ENCODE measurements at regions not wholly inside any gene's neighbourhood (a gene's known extent, or its start where the extent isn't known, plus 50 kb on each side); places are given as distances from the start of the nearest gene placed in this dataset.

- TF ChIP-seq, protein P1, sequence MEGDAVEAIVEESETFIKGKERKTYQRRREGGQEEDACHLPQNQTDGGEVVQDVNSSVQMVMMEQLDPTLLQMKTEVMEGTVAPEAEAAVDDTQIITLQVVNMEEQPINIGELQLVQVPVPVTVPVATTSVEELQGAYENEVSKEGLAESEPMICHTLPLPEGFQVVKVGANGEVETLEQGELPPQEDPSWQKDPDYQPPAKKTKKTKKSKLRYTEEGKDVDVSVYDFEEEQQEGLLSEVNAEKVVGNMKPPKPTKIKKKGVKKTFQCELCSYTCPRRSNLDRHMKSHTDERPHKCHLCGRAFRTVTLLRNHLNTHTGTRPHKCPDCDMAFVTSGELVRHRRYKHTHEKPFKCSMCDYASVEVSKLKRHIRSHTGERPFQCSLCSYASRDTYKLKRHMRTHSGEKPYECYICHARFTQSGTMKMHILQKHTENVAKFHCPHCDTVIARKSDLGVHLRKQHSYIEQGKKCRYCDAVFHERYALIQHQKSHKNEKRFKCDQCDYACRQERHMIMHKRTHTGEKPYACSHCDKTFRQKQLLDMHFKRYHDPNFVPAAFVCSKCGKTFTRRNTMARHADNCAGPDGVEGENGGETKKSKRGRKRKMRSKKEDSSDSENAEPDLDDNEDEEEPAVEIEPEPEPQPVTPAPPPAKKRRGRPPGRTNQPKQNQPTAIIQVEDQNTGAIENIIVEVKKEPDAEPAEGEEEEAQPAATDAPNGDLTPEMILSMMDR (IDR thresholded peaks at IDR 0.05; ENCODE audit: low read depth, low read length, missing control alignments): no peak
- in situ Hi-C loops (cut with HindIII; ENCODE audit: low sequenced_read_pairs): no loop called here
- DNase-seq (ENCODE audit: low read depth): no peak
- H3K4me3 ChIP-seq (ENCODE audit: low read depth, low read length): no peak overlapping the region
Observed at GRCh38 chr3:36606871-36607765, 157.2 kb downstream of the DCLK3 start.

GRCh38 chr3:36603423-36603822, 160.9 kb downstream of the DCLK3 start:
- TF ChIP-seq, protein P1 (IDR thresholded peaks at IDR 0.05; ENCODE audit: low read depth, low read length, missing control alignments): no peak
- no peak overlapping the region for H3K4me3 ChIP-seq (ENCODE audit: low read depth, low read length)
- DNase-seq (ENCODE audit: low read depth): no peak
- in situ Hi-C loops (cut with HindIII; ENCODE audit: low sequenced_read_pairs): no loop called here

DNA sequence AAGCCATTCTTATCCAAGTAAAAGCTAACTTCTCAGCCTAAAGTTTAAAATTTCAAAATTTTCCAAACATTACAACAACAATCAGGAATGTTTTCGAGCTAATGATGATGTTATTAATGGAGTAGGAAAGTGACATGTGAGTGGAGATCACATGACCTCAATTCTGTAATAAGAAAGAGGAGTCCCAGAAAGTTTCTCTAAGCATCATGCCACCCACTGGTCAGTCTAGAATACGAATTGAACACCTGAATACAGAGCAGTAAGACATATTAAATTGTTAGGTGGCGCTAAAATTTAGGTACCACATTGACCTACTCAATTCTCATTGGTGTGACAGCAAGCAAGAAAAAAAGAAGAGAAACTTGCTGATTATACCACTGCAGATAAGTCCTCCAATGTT, 163.9 kb downstream of the DCLK3 start:
- DNase-seq (ENCODE audit: low read depth): no peak
- in situ Hi-C loops (cut with HindIII; ENCODE audit: low sequenced_read_pairs): no loop called here
- no peak overlapping the region for H3K4me3 ChIP-seq (ENCODE audit: low read depth, low read length)
- TF ChIP-seq, protein P1 (IDR thresholded peaks at IDR 0.05; ENCODE audit: low read depth, low read length, missing control alignments): no peak
